C4-2B (cell line): ENCODE measurements at regions not wholly inside any gene's neighbourhood (a gene's known extent, or its start where the extent isn't known, plus 50 kb on each side); places are given as distances from the start of the nearest gene placed in this dataset.

Source experiments
- CTCF ChIP-seq: fragments of 450-650 bp; conservative IDR thresholded peaks from 2 replicates; pipeline ENCODE4 v1.5.1; 2017; ENCODE audit warnings: mild to moderate bottlenecking
- ZFX ChIP-seq: fragments of 450-650 bp; IDR thresholded peaks from 2 replicates; pipeline ENCODE4 v1.6.1; 2017

GRCh38 chr1:30415171-30415940 lies 308.0 kb downstream of the MATN1 start:
- TF ChIP-seq CTCF (no peak), ZFX (no peak)
